SK-N-SH treated with all-trans-retinoic acid at 6 μM for 48 hours (cell line): ENCODE measurements at regions not wholly inside any gene's neighbourhood (a gene's known extent, or its start where the extent isn't known, plus 50 kb on each side); places are given as distances from the start of the nearest gene placed in this dataset.

Experiments
- ATAC-seq: fragments of 200-7000 bp; cut with Tn5 transposase; 3 replicates; pipeline ENCODE4 v1.9.1; 2020; ENCODE audit warnings: mild to moderate bottlenecking, moderate library complexity
- ARNTL ChIP-seq: fragments of 450-650 bp; formaldehyde crosslinking; IDR thresholded peaks from 2 replicates; pipeline ENCODE4 v1.5.0; 2020; ENCODE audit warnings: low read depth, mild to moderate bottlenecking, moderate library complexity, borderline replicate concordance
- BACH2 ChIP-seq: fragments of 250-450 bp; sonication (Bioruptor Pico); IDR thresholded peaks from 2 replicates; pipeline ENCODE4 v1.9.0; 2021; ENCODE audit warnings: mild to moderate bottlenecking, borderline replicate concordance
- CREB5 ChIP-seq: fragments of 250-450 bp; sonication (Bioruptor Pico); IDR thresholded peaks from 2 replicates; pipeline ENCODE4 v1.5.1; 2020; ENCODE audit warnings: low read depth, mild to moderate bottlenecking, moderate library complexity
- CSDC2 ChIP-seq: fragments of 250-450 bp; sonication (Bioruptor Pico); IDR thresholded peaks from 2 replicates; pipeline ENCODE4 v1.5.0; 2020; ENCODE audit warnings: mild to moderate bottlenecking, moderate library complexity
- CSRNP3 ChIP-seq: fragments of 250-450 bp; sonication (Bioruptor Pico); IDR thresholded peaks from 2 replicates; pipeline ENCODE4 v1.5.1; 2021; ENCODE audit warnings: mild to moderate bottlenecking, moderate library complexity
- ESRRG ChIP-seq: fragments of 250-450 bp; sonication (Bioruptor Pico); IDR thresholded peaks from 2 replicates; pipeline ENCODE4 v1.6.1; 2021; ENCODE audit warnings: mild to moderate bottlenecking
- GLIS3 ChIP-seq: fragments of 250-450 bp; sonication (Bioruptor Pico); IDR thresholded peaks from 2 replicates; pipeline ENCODE4 v1.5.0; 2020; ENCODE audit warnings: mild to moderate bottlenecking, moderate library complexity
- ISL1 ChIP-seq: fragments of 250-450 bp; sonication (Bioruptor Pico); IDR thresholded peaks from 2 replicates; pipeline ENCODE4 v2.1.2; 2022; ENCODE audit warnings: mild to moderate bottlenecking, moderate library complexity
- OSR1 ChIP-seq: fragments of 250-450 bp; sonication (Bioruptor Pico); IDR thresholded peaks from 2 replicates; pipeline ENCODE4 v1.8.0; 2022; ENCODE audit warnings: moderate library complexity, mild to moderate bottlenecking, inconsistent platforms
- PATZ1 ChIP-seq: fragments of 250-450 bp; sonication (Bioruptor Pico); IDR thresholded peaks from 2 replicates; pipeline ENCODE4 v1.8.0; 2020; ENCODE audit warnings: mild to moderate bottlenecking, moderate library complexity, borderline replicate concordance
- POU6F1 ChIP-seq: fragments of 250-450 bp; sonication (Bioruptor Pico); IDR thresholded peaks from 2 replicates; pipeline ENCODE4 v1.8.0; 2021; ENCODE audit warnings: low read depth, mild to moderate bottlenecking, moderate library complexity, borderline replicate concordance
- PPARA ChIP-seq: fragments of 250-450 bp; sonication (Bioruptor Pico); IDR thresholded peaks from 2 replicates; pipeline ENCODE4 v1.5.0; 2020; ENCODE audit warnings: mild to moderate bottlenecking, borderline replicate concordance
- RARB ChIP-seq: fragments of 250-450 bp; sonication (Bioruptor Pico); IDR thresholded peaks from 2 replicates; pipeline ENCODE4 v1.8.0; 2021; ENCODE audit warnings: mild to moderate bottlenecking, moderate library complexity
- TCF4 ChIP-seq: fragments of 250-450 bp; sonication (Bioruptor Pico); IDR thresholded peaks from 2 replicates; pipeline ENCODE4 v1.8.0; 2021; ENCODE audit warnings: mild to moderate bottlenecking, moderate library complexity, borderline replicate concordance
- TSHZ2 ChIP-seq: fragments of 250-450 bp; sonication (Bioruptor Pico); IDR thresholded peaks from 2 replicates; pipeline ENCODE4 v1.5.0; 2020; ENCODE audit warnings: mild to moderate bottlenecking, moderate library complexity
- ZC3H10 ChIP-seq: fragments of 250-450 bp; sonication (Bioruptor Pico); IDR thresholded peaks from 2 replicates; pipeline ENCODE4 v1.5.1; 2021; ENCODE audit warnings: mild to moderate bottlenecking, moderate library complexity
- ZFP3 ChIP-seq: fragments of 250-450 bp; sonication (Bioruptor Pico); IDR thresholded peaks from 2 replicates; pipeline ENCODE4 v1.5.0; 2020; ENCODE audit warnings: mild to moderate bottlenecking, moderate library complexity
- ZFP30 ChIP-seq: fragments of 450-650 bp; formaldehyde crosslinking; IDR thresholded peaks from 2 replicates; pipeline ENCODE4 v1.5.0; 2022; ENCODE audit warnings: mild to moderate bottlenecking, moderate library complexity
- ZNF565 ChIP-seq: fragments of 450-650 bp; formaldehyde crosslinking; conservative IDR thresholded peaks from 2 replicates; pipeline ENCODE4 v1.5.0; 2020; ENCODE audit warnings: low read depth, mild to moderate bottlenecking, moderate library complexity
- ZNF70 ChIP-seq: fragments of 450-650 bp; formaldehyde crosslinking; IDR thresholded peaks from 2 replicates; pipeline ENCODE4 v1.5.0; 2020; ENCODE audit warnings: mild to moderate bottlenecking, moderate library complexity
- ZNF8 ChIP-seq: fragments of 450-650 bp; formaldehyde crosslinking; IDR thresholded peaks from 2 replicates; pipeline ENCODE4 v1.5.0; 2020; ENCODE audit warnings: mild to moderate bottlenecking, moderate library complexity

- no peak for ATAC-seq
- no peak for TF ChIP-seq TCF4 (CRISPR knock-in tag)
- TF ChIP-seq ZFP3 (CRISPR knock-in tag) = no peak
- no peak for TF ChIP-seq BACH2 (CRISPR knock-in tag)
- no peak for TF ChIP-seq RARB (CRISPR knock-in tag)
- no peak for TF ChIP-seq GLIS3 (CRISPR knock-in tag)
Measured at GRCh38 chr2:237177986-237178385, 92.3 kb downstream of the COPS8 start.

- no peak for ATAC-seq
- no peak for TF ChIP-seq ZFP30 (CRISPR knock-in tag)
Measured at GRCh38 chr2:237178396-237178795, 92.7 kb downstream of the COPS8 start.

- ATAC-seq = no peak
- no peak for TF ChIP-seq PATZ1 (CRISPR knock-in tag)
- TF ChIP-seq CSDC2 (CRISPR knock-in tag) = no peak
- TF ChIP-seq PPARA (CRISPR knock-in tag) = no peak
- no peak for TF ChIP-seq ESRRG (CRISPR knock-in tag)
Measured at GRCh38 chr2:237179161-237179560, 93.5 kb downstream of the COPS8 start.

GRCh38 chr2:237180187-237180586 is 94.5 kb downstream of the COPS8 start:
- no peak for TF ChIP-seq BACH2 (CRISPR knock-in tag)
- no peak for TF ChIP-seq CREB5 (CRISPR knock-in tag)
- no peak for TF ChIP-seq ESRRG (CRISPR knock-in tag)
- TF ChIP-seq CSDC2 (CRISPR knock-in tag) = no peak
- no peak for TF ChIP-seq ZNF70 (CRISPR knock-in tag)
- no peak for TF ChIP-seq TCF4 (CRISPR knock-in tag)
- ATAC-seq = no peak

GRCh38 chr2:237180987-237181386 is 95.3 kb downstream of the COPS8 start:
- TF ChIP-seq POU6F1 (CRISPR knock-in tag) (no peak), ZFP30 (CRISPR knock-in tag) (no peak), ZNF565 (no peak), CSDC2 (CRISPR knock-in tag) (no peak), CSRNP3 (CRISPR knock-in tag) (no peak), ESRRG (CRISPR knock-in tag) (no peak), ARNTL (CRISPR knock-in tag) (no peak), OSR1 (CRISPR knock-in tag) (no peak), PPARA (CRISPR knock-in tag) (no peak), TSHZ2 (CRISPR knock-in tag) (no peak), TCF4 (CRISPR knock-in tag) (no peak), ISL1 (CRISPR knock-in tag) (no peak), BACH2 (CRISPR knock-in tag) (no peak), ZNF8 (CRISPR knock-in tag) (no peak), RARB (CRISPR knock-in tag) (no peak), ZC3H10 (CRISPR knock-in tag) (no peak), ZFP3 (CRISPR knock-in tag) (no peak)
- ATAC-seq = no peak
